Right lobe of liver (tissue), 4 donors: ENCODE measurements at regions not wholly inside any gene's neighbourhood (a gene's known extent, or its start where the extent isn't known, plus 50 kb on each side); places are given as distances from the start of the nearest gene placed in this dataset.

Experiments
- CTCF ChIP-seq, 4 donors: fragments of 200-600 bp in 3 of 4; fragments of 450-650 bp in 1 of 4; IDR thresholded peaks; one replicate each; pipeline versions ENCODE4 v1.5.1 to v1.8.0; 2016 to 2022; ENCODE audit warnings: antibody characterized with exemption in 4 of 4, mild to moderate bottlenecking in 2 of 4
- POLR2A ChIP-seq: fragments of 450-650 bp; IDR thresholded peaks from one replicate; pipeline ENCODE4 v1.6.1; 2017; ENCODE audit warnings: antibody characterized with exemption, mild to moderate bottlenecking
- donor health status: DM: no; HTN: no; CAD: no.
- donor health status: DM: no; HTN: no; CAD: no.
- donor health status: DM: no; HTN: yes; CAD: no.

GRCh38 chr9:11233696-11234095 is 620.9 kb upstream of the PTPRD start:
- TF ChIP-seq CTCF (IDR thresholded peaks at IDR 0.05) (no peak), POLR2A (no peak)
